ENCODE measurements at regions not wholly inside any gene's neighbourhood (a gene's known extent, or its start where the extent isn't known, plus 50 kb on each side); places are given as distances from the start of the nearest gene placed in this dataset.

GRCh38 chr15:61798631-61799030 lies 261.6 kb downstream of the VPS13C start:
- TF ChIP-seq EZH2phosphoT487 (IDR thresholded peaks at IDR 0.05; ENCODE audit: low read depth, severe bottlenecking, unreplicated experiment) (no peak), EZH2 (IDR thresholded peaks at IDR 0.05; ENCODE audit: borderline replicate concordance) (no peak), CTCF (IDR thresholded peaks at IDR 0.05; ENCODE audit: poor library complexity) (no peak)
- WGBS (ENCODE audit: low lambda C conversion rate, missing lambda C conversion rate) = 87% methylated on average over 9 of the region's 9 CpGs

GRCh38 chr15:61796056-61796455 lies 264.2 kb downstream of the VPS13C start:
- no peak overlapping the region for H2AFZ ChIP-seq

More at GRCh38 chr15:61798631-61799030, 261.6 kb downstream of the VPS13C start:
- Histone ChIP-seq H3K9me2 (replicated peaks; ENCODE audit: insufficient read depth) (no peaks in the 10 kb centered on the region), H3K4me2 (no peak overlapping the region), H3K36me3 (replicated peaks; ENCODE audit: insufficient read depth, low read depth) (no peaks in the 10 kb centered on the region), H2AFZ (no peak overlapping the region), H3K79me2 (no peaks in the 10 kb centered on the region), H3K4me3 (no peak overlapping the region), H3K27me3 (no peaks in the 10 kb centered on the region), H3K9me3 (ENCODE audit: low read depth) (no peaks in the 10 kb centered on the region), H4K20me1 (ENCODE audit: insufficient read depth, poor library complexity, severe bottlenecking) (no peaks in the 10 kb centered on the region), H3K4me1 (ENCODE audit: insufficient read depth) (no peaks in the 10 kb centered on the region), H3K27ac (no peak overlapping the region)
- no peak for DNase-seq (ENCODE audit: low spot score)

GRCh38 chr15:61794881-61795280 lies 265.4 kb downstream of the VPS13C start:
- no peak for DNase-seq (ENCODE audit: low spot score)
- Histone ChIP-seq H3K4me1 (ENCODE audit: insufficient read depth) (no peaks in the 10 kb centered on the region), H3K27me3 (no peaks in the 10 kb centered on the region), H3K36me3 (replicated peaks; ENCODE audit: insufficient read depth, low read depth) (no peaks in the 10 kb centered on the region), H3K4me3 (no peak overlapping the region), H3K4me2 (no peak overlapping the region), H3K27ac (no peak overlapping the region), H3K9me3 (ENCODE audit: low read depth) (no peaks in the 10 kb centered on the region), H2AFZ (no peak overlapping the region), H4K20me1 (ENCODE audit: insufficient read depth, poor library complexity, severe bottlenecking) (no peaks in the 10 kb centered on the region), H3K9me2 (replicated peaks; ENCODE audit: insufficient read depth) (no peaks in the 10 kb centered on the region), H3K79me2 (no peaks in the 10 kb centered on the region)
- TF ChIP-seq CTCF (IDR thresholded peaks at IDR 0.05; ENCODE audit: poor library complexity) (no peak), EZH2phosphoT487 (IDR thresholded peaks at IDR 0.05; ENCODE audit: low read depth, severe bottlenecking, unreplicated experiment) (no peak), EZH2 (IDR thresholded peaks at IDR 0.05; ENCODE audit: borderline replicate concordance) (no peak)
- 40% methylated on average over 1 of the region's 1 CpG for WGBS (ENCODE audit: low lambda C conversion rate, missing lambda C conversion rate)

More at GRCh38 chr15:61796056-61796455, 264.2 kb downstream of the VPS13C start:
- H3K9me3 ChIP-seq (ENCODE audit: low read depth) = no peaks in the 10 kb centered on the region
- H3K79me2 ChIP-seq = no peaks in the 10 kb centered on the region
- no peak overlapping the region for H3K4me3 ChIP-seq
- H3K27ac ChIP-seq = no peak overlapping the region
- H3K4me2 ChIP-seq = no peak overlapping the region
- no peak for TF ChIP-seq CTCF (IDR thresholded peaks at IDR 0.05; ENCODE audit: poor library complexity)
- no peak for TF ChIP-seq EZH2phosphoT487 (IDR thresholded peaks at IDR 0.05; ENCODE audit: low read depth, severe bottlenecking, unreplicated experiment)
- TF ChIP-seq EZH2 (IDR thresholded peaks at IDR 0.05; ENCODE audit: borderline replicate concordance) = no peak
- WGBS (ENCODE audit: low lambda C conversion rate, missing lambda C conversion rate) = 88% methylated on average over 3 of the region's 3 CpGs
- DNase-seq (ENCODE audit: low spot score) = no peak
- H3K27me3 ChIP-seq = no peaks in the 10 kb centered on the region
- no peaks in the 10 kb centered on the region for H3K9me2 ChIP-seq (replicated peaks; ENCODE audit: insufficient read depth)
- no peaks in the 10 kb centered on the region for H3K4me1 ChIP-seq (ENCODE audit: insufficient read depth)
- no peaks in the 10 kb centered on the region for H3K36me3 ChIP-seq (replicated peaks; ENCODE audit: insufficient read depth, low read depth)
- H4K20me1 ChIP-seq (ENCODE audit: insufficient read depth, poor library complexity, severe bottlenecking) = no peaks in the 10 kb centered on the region

GRCh38 chr15:61794276-61794675 lies 266.0 kb downstream of the VPS13C start:
- no peak for DNase-seq (ENCODE audit: low spot score)
- no peaks in the 10 kb centered on the region for H3K9me3 ChIP-seq (ENCODE audit: low read depth)
- WGBS (ENCODE audit: low lambda C conversion rate, missing lambda C conversion rate) = 94% methylated on average over 1 of the region's 1 CpG
- TF ChIP-seq EZH2 (IDR thresholded peaks at IDR 0.05; ENCODE audit: borderline replicate concordance) (no peak), EZH2phosphoT487 (IDR thresholded peaks at IDR 0.05; ENCODE audit: low read depth, severe bottlenecking, unreplicated experiment) (no peak), CTCF (IDR thresholded peaks at IDR 0.05; ENCODE audit: poor library complexity) (no peak)
- no peaks in the 10 kb centered on the region for H3K4me1 ChIP-seq (ENCODE audit: insufficient read depth)
- no peak overlapping the region for H3K4me2 ChIP-seq
- H2AFZ ChIP-seq = no peak overlapping the region
- H3K4me3 ChIP-seq = no peak overlapping the region
- H3K27me3 ChIP-seq = no peaks in the 10 kb centered on the region
- H3K79me2 ChIP-seq = no peaks in the 10 kb centered on the region
- H3K36me3 ChIP-seq (replicated peaks; ENCODE audit: insufficient read depth, low read depth) = no peaks in the 10 kb centered on the region
- no peaks in the 10 kb centered on the region for H3K9me2 ChIP-seq (replicated peaks; ENCODE audit: insufficient read depth)
- H3K27ac ChIP-seq = no peak overlapping the region
- no peaks in the 10 kb centered on the region for H4K20me1 ChIP-seq (ENCODE audit: insufficient read depth, poor library complexity, severe bottlenecking)
